Colonic mucosa (tissue), 4 donors: ENCODE measurements at regions not wholly inside any gene's neighbourhood (a gene's known extent, or its start where the extent isn't known, plus 50 kb on each side); places are given as distances from the start of the nearest gene placed in this dataset.
"Not testable (repeated sequence)": the region's sequence is repeated elsewhere in the genome, so short reads cannot be mapped to it uniquely, and the experiment has no call there.

ENCODE experiments used
- DNase-seq: peaks from one replicate; pipeline ENCODE4 v3.0.0-alpha.2; 2020
- H3K27ac ChIP-seq: fragments of 200-600 bp; one replicate; pipeline ENCODE4 v1.8.0; 2021
- H3K27me3 ChIP-seq: fragments of 200-600 bp; one replicate; pipeline ENCODE4 v1.8.0; 2021
- H3K36me3 ChIP-seq: fragments of 200-600 bp; one replicate; pipeline ENCODE4 v1.8.0; 2021
- H3K4me1 ChIP-seq: fragments of 200-600 bp; one replicate; pipeline ENCODE4 v1.8.0; 2021; ENCODE audit warnings: mild to moderate bottlenecking
- H3K4me3 ChIP-seq: fragments of 200-600 bp; one replicate; pipeline ENCODE4 v1.8.0; 2021
- H3K9ac ChIP-seq, 2 donors: one replicate each; pipeline ENCODE4 v1.7.0; 2013; ENCODE audit warnings: control low read depth in 2 of 2, low read depth in 2 of 2, low read length in 2 of 2
- H3K9me3 ChIP-seq: fragments of 200-600 bp; one replicate; pipeline ENCODE4 v1.8.0; 2021
- intact Hi-C: fragments of 100-400 bp; cut with DNase I; formaldehyde crosslinking; loops from one replicate; pipeline ENCODE4 v1.14.1; 2022
- TF ChIP-seq, protein P1 (sequence below): fragments of 200-600 bp; IDR thresholded peaks from one replicate; pipeline ENCODE4 v1.8.0; 2022; ENCODE audit warnings: antibody characterized with exemption, mild to moderate bottlenecking
- donor health status: healthy.
- donor health status: DM: no; HTN: no; CAD: no.
- donor health status: DM: no; HTN: no; CAD: no.

GRCh38 chr11:23873406-23873805 lies 623.4 kb upstream of the LUZP2 start:
- no peak overlapping the region for H3K4me3 ChIP-seq
- no peaks in the 10 kb centered on the region for H3K36me3 ChIP-seq
- TF ChIP-seq, protein P1, sequence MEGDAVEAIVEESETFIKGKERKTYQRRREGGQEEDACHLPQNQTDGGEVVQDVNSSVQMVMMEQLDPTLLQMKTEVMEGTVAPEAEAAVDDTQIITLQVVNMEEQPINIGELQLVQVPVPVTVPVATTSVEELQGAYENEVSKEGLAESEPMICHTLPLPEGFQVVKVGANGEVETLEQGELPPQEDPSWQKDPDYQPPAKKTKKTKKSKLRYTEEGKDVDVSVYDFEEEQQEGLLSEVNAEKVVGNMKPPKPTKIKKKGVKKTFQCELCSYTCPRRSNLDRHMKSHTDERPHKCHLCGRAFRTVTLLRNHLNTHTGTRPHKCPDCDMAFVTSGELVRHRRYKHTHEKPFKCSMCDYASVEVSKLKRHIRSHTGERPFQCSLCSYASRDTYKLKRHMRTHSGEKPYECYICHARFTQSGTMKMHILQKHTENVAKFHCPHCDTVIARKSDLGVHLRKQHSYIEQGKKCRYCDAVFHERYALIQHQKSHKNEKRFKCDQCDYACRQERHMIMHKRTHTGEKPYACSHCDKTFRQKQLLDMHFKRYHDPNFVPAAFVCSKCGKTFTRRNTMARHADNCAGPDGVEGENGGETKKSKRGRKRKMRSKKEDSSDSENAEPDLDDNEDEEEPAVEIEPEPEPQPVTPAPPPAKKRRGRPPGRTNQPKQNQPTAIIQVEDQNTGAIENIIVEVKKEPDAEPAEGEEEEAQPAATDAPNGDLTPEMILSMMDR: no peak
- no peak overlapping the region for H3K27ac ChIP-seq
- H3K9me3 ChIP-seq: no peaks in the 10 kb centered on the region
- H3K27me3 ChIP-seq: no peaks in the 10 kb centered on the region
- intact Hi-C loops: no loop called here
- no peak overlapping the region for H3K9ac ChIP-seq
- H3K4me1 ChIP-seq: no peaks in the 10 kb centered on the region
- no peak for DNase-seq

DNA sequence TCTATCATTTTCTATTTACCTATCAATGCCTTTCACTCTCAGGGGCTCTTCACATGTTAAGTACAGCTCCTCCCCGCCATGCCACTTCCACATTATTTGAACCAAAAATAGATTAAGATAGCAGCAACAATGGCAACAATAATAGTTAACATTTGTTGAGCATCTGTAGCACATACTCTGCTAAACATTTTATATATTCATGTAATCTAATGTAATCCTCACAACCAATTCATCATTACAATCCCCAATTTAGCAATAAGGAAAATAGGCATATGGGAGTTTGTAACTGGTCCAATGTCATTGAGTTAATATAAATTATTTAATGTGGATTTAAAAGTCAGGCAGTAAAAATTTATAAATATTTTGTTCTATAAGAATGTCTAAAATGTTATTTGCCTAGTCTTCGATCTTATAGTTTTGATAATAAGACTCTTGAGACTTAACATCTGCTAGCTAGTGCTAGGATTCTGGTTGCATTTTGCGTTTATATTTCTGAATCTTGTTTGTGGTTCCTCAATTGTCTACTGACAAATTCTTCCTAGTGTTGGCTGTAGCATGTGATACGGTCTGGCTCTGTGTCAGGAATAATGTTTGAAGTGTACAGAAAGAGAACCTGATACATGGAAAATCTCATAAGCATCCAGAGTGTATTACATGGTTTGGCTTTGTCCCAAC lies 621.5 kb upstream of the LUZP2 start:
- Histone ChIP-seq H3K4me1 (no peaks in the 10 kb centered on the region), H3K9ac (no peak overlapping the region), H3K27ac (no peak overlapping the region), H3K27me3 (no peaks in the 10 kb centered on the region), H3K36me3 (no peaks in the 10 kb centered on the region), H3K9me3 (no peaks in the 10 kb centered on the region), H3K4me3 (no peak overlapping the region)
- intact Hi-C loops: no loop called here
- TF ChIP-seq, protein P1: no peak
- DNase-seq: no peak

DNA sequence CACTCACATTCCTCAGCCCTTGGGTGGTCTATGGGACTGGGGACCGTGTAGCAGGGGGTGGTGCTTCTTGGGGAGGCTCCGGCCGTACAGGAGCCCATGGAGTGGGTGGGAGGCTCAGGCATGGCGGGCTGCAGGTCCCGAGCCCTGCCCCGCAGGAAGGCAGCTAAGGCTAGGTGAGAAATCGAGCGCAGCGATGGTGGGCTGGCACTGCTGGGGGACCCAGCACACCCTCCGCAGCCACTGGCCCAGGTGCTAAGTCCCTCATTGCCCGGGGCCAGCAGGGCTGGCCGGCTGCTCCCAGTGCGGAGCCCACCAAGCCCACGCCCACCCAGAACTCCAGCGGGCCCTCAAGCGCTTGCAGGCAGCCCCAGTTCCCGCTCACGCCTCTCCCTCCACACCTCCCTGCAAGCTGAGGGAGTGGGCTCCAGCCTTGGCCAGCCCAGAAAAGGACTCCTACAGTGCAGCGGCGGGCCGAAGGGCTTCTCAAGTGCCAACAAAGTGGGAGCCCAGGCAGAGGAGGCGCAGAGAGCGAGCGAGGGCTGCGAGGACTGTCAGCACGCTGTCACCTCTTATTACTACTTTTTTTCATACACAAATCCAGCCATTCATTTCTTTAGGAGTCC lies 613.3 kb upstream of the LUZP2 start:
- DNase-seq, intact Hi-C loops: not testable (repeated sequence)

DNA sequence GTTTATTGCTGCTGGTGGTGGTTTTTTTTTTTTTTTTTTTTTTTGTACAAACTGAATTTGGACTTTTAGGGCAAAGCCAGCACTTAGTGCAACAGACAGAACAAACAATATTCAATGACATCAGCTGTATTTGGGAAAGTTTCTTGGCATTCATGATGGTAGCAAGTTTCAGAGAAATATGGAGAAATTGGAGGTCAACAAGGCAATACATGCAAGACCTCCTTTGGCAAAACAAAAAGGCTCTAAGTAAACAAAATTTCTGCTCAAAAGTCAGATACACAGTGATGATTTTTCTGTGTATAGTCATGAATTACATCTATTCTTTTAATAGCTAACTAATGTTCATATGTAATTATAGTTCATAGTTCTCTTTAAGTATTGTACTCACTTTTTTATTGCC lies 612.5 kb upstream of the LUZP2 start:
- DNase-seq: no peak
- Histone ChIP-seq H3K36me3 (no peaks in the 10 kb centered on the region), H3K4me1 (no peaks in the 10 kb centered on the region), H3K9me3 (no peaks in the 10 kb centered on the region), H3K27me3 (no peaks in the 10 kb centered on the region), H3K4me3 (no peak overlapping the region), H3K27ac (no peak overlapping the region), H3K9ac (no peak overlapping the region)
- TF ChIP-seq, protein P1: no peak
- intact Hi-C loops: no loop called here

More for the DNA sequence above, 613.3 kb upstream of the LUZP2 start:
- H3K36me3 ChIP-seq, H3K27me3 ChIP-seq, H3K4me1 ChIP-seq, H3K4me3 ChIP-seq, H3K9ac ChIP-seq, H3K9me3 ChIP-seq, H3K27ac ChIP-seq: not testable (repeated sequence)

DNA sequence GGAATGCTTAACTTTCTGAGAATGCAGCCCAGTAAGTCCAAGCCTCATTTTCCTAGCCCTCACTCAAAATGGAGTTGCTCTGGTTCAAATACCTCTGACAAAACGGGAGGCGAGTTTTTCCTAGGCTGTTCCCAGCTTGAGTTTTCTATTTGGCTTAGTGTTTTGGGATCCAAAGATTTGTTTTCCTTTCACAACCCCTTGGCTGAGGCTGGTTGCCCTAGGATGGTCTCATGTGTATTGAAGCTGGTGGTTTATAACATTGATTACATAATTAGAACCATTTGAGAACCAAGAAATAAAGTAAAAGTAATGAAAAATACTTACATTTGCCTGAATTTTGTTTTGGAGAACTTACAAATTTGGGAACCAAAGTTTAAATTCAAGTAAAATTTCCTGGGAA lies 611.1 kb upstream of the LUZP2 start:
- Histone ChIP-seq H3K27ac (no peak overlapping the region), H3K27me3 (no peaks in the 10 kb centered on the region), H3K4me3 (no peak overlapping the region), H3K4me1 (no peaks in the 10 kb centered on the region), H3K36me3 (no peaks in the 10 kb centered on the region), H3K9ac (no peak overlapping the region), H3K9me3 (no peaks in the 10 kb centered on the region)
- intact Hi-C loops: no loop called here
- TF ChIP-seq, protein P1: no peak
- no peak for DNase-seq

GRCh38 chr11:23887122-23887521 lies 609.7 kb upstream of the LUZP2 start:
- H3K27me3 ChIP-seq, H3K9ac ChIP-seq, intact Hi-C loops, H3K9me3 ChIP-seq, H3K4me1 ChIP-seq, H3K27ac ChIP-seq, H3K4me3 ChIP-seq, DNase-seq, H3K36me3 ChIP-seq: not testable (repeated sequence)
